ENCODE measurements at regions not wholly inside any gene's neighbourhood (a gene's known extent, or its start where the extent isn't known, plus 50 kb on each side); places are given as distances from the start of the nearest gene placed in this dataset.

DNA sequence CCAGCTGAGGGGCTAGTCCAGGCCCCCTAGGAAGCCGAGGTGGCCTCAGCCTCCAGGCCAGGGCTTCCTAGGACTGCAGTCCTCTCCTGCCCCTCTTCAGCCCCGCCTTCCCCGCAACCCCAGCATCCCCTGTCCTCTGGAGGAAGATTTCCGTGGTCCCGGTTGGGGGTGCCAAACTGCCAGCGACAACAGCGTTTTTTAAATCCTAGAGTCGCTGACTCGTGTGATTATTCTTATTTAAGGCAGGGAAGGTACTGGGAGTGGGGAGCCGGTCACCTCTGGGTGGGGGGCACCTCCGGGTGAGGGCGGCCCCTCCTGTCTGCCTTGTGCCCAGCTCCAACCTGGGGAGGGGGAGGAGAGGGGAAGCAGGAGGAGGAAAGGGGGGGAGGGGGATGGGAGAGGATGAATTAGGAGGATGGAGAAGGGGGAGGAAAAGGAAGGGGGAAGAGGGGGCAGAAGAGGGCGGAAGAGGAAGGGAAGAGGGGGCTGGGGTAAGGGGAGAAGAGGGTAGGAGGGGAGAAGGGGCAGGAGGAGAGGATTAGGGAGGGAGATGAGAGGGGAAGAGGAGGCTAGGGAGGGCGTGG, 173.1 kb upstream of the IER5L start:
- TF ChIP-seq RAD21 (IDR thresholded peaks at IDR 0.05; ENCODE audit: low read depth) (no peak), REST (IDR thresholded peaks at IDR 0.05; ENCODE audit: low read depth) (no peak), CTCF (IDR thresholded peaks at IDR 0.05 in 2 of 3, conservative IDR thresholded peaks at IDR 0.05 in 1 of 3; ENCODE audit: borderline replicate concordance in 1 of 3, insufficient read depth in 1 of 3, low read depth in 2 of 3, low read length in 2 of 3) (no peak), TCF7L2 (IDR thresholded peaks at IDR 0.05; ENCODE audit: borderline replicate concordance, extremely low read depth, insufficient read depth, insufficient read length) (no peak), ZNF274 (IDR thresholded peaks at IDR 0.05; ENCODE audit: low read depth, low read length) (no peak), EZH2phosphoT487 (IDR thresholded peaks at IDR 0.05; ENCODE audit: borderline replicate concordance) (no peak), POLR2A (IDR thresholded peaks at IDR 0.05; ENCODE audit: borderline replicate concordance, extremely low read depth, insufficient read depth, insufficient read length) (no peak), YY1 (IDR thresholded peaks at IDR 0.05; ENCODE audit: extremely low read depth, insufficient replicate concordance, low read depth, low read length) (no peak)
- TF ChIP-seq, protein P1, sequence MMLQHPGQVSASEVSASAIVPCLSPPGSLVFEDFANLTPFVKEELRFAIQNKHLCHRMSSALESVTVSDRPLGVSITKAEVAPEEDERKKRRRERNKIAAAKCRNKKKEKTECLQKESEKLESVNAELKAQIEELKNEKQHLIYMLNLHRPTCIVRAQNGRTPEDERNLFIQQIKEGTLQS (IDR thresholded peaks at IDR 0.05) = no peak
